K562 (cell line): ENCODE measurements at regions not wholly inside any gene's neighbourhood (a gene's known extent, or its start where the extent isn't known, plus 50 kb on each side); places are given as distances from the start of the nearest gene placed in this dataset.
"Not testable (repeated sequence)": the region's sequence is repeated elsewhere in the genome, so short reads cannot be mapped to it uniquely, and the experiment has no call there.

Experiments
- ATAC-seq: fragments of 200-7000 bp; cut with Tn5 transposase; 3 replicates; pipeline ENCODE4 v1.9.1; 2020; ENCODE audit warnings: moderate library complexity
- BruUV-seq: library from RNA; stranded (reverse); fragments of 400-500 nt; replicated peaks from 2 replicates; lab custom pipeline; 2021; lab: Mats Ljungman, UMichigan
- CTCF ChIA-PET: fragments of 300-600 bp; formaldehyde crosslinking; extraction: SDS; loops from one replicate; lab custom pipeline; 2021; ENCODE audit warnings: low intra/inter-chr PET ratio; lab: Yijun Ruan, JAX
- POLR2A ChIA-PET: fragments of 300-600, 350-650 bp; sonication (Branson Sonifier 250); formaldehyde crosslinking; extraction: SDS; loops from one replicate; lab custom pipeline; 2021; ENCODE audit warnings: antibody characterized with exemption, inconsistent platforms; lab: Yijun Ruan, JAX
- DNase-seq, 4 experiments: peaks; one replicate each; pipeline versions ENCODE4 v3.0.0 to v3.0.0-alpha.2; 2011 to 2018; ENCODE audit warnings: low spot score in 3 of 4, mixed read lengths in 3 of 4; ENCODE audit errors: extremely low read depth in 1 of 4
- FAIRE-seq: peaks from 2 replicates; lab custom pipeline; 2011; peaks lifted over from hg19 to GRCh38; lab: Jason Lieb, UNC
- H2AFZ ChIP-seq: 2 replicates; pipeline ENCODE4 v1.6.0; 2011; ENCODE audit warnings: low read depth, low read length, control low read depth, inconsistent platforms
- H3K27ac ChIP-seq: fragments of 200-600 bp; 3 replicates; pipeline ENCODE4 v1.8.0; 2011; ENCODE audit warnings: low read depth, mild to moderate bottlenecking, control low read depth, inconsistent platforms, low read length, moderate library complexity, mixed read lengths; ENCODE audit errors: extremely low read depth
- H3K27me3 ChIP-seq, 2 experiments: fragments of 300-600 bp in 1 of 2; 2 replicates in 1 of 2; 3 replicates in 1 of 2; pipeline versions ENCODE4 v1.6.0 to v1.8.0; 2011; ENCODE audit warnings: inconsistent platforms in 2 of 2, low read length in 2 of 2, mild to moderate bottlenecking in 1 of 2, mixed read lengths in 1 of 2, moderate library complexity in 1 of 2; ENCODE audit not compliant: control insufficient read depth in 2 of 2, insufficient read depth in 2 of 2
- H3K36me3 ChIP-seq: fragments of 300-600 bp; 3 replicates; pipeline ENCODE4 v1.8.0; 2011; ENCODE audit warnings: mild to moderate bottlenecking, low read length, inconsistent platforms; ENCODE audit not compliant: control insufficient read depth, insufficient read depth
- H3K4me1 ChIP-seq, 2 experiments: fragments of 200-600 bp in 1 of 2; replicated peaks in 1 of 2; 2 replicates in 1 of 2; 3 replicates in 1 of 2; pipeline versions ENCODE4 v1.5.1 to v1.8.0; 2011; ENCODE audit warnings: inconsistent platforms in 2 of 2, low read length in 2 of 2, mild to moderate bottlenecking in 1 of 2, mixed read lengths in 1 of 2, moderate library complexity in 1 of 2; ENCODE audit not compliant: control insufficient read depth in 2 of 2, insufficient read depth in 2 of 2
- H3K4me2 ChIP-seq: 2 replicates; pipeline ENCODE4 v1.6.1; 2011; ENCODE audit warnings: low read length, control low read depth, inconsistent platforms, mixed read lengths; ENCODE audit not compliant: insufficient read depth
- H3K4me3 ChIP-seq: fragments of 200-600 bp; sonication (generic), shearing (Covaris generic); 2 replicates; pipeline ENCODE4 v1.5.1; 2016; ENCODE audit warnings: control low read depth, inconsistent platforms
- H3K79me2 ChIP-seq: fragments of 200-600 bp; 3 replicates; pipeline ENCODE4 v1.8.0; 2011; ENCODE audit warnings: low read length, inconsistent platforms; ENCODE audit not compliant: control insufficient read depth, insufficient read depth
- H3K9ac ChIP-seq, 2 experiments: 2 replicates each; pipeline versions ENCODE4 v1.6.0 to v1.6.1; 2011; ENCODE audit warnings: low read depth in 2 of 2, low read length in 2 of 2, control low read depth in 1 of 2, inconsistent platforms in 1 of 2, mild to moderate bottlenecking in 1 of 2, mixed read lengths in 1 of 2; ENCODE audit not compliant: insufficient read depth in 1 of 2
- H3K9me1 ChIP-seq: one replicate; pipeline ENCODE4 v1.6.0; 2011; ENCODE audit warnings: inconsistent platforms, mild to moderate bottlenecking, low read length, moderate library complexity; ENCODE audit not compliant: control insufficient read depth, insufficient read depth
- H3K9me3 ChIP-seq: replicated peaks from 2 replicates; pipeline ENCODE4 v1.5.1; 2011; ENCODE audit warnings: low read depth, low read length, inconsistent platforms; ENCODE audit not compliant: control insufficient read depth, insufficient read depth
- H4K20me1 ChIP-seq: replicated peaks from 2 replicates; pipeline ENCODE4 v1.6.1; 2011; ENCODE audit warnings: low read length, inconsistent platforms, mixed read lengths; ENCODE audit not compliant: control insufficient read depth, insufficient read depth
- ATF1 ChIP-seq, 2 experiments: fragments of 450-650 bp in 1 of 2; IDR thresholded peaks; 2 replicates each; pipeline ENCODE4 v1.6.1; 2016; ENCODE audit warnings: missing compliant biosample characterization in 1 of 2, missing genetic modification characterization in 1 of 2
- HNRNPLL ChIP-seq: fragments of 200-400 bp; formaldehyde crosslinking; IDR thresholded peaks from 2 replicates; pipeline ENCODE4 v1.6.1; 2017; ENCODE audit warnings: low read length, low read depth, mild to moderate bottlenecking; ENCODE audit not compliant: poor library complexity, severe bottlenecking
- MTA1 ChIP-seq: fragments of 450-650 bp; IDR thresholded peaks from 2 replicates; pipeline ENCODE4 v1.6.1; 2017; ENCODE audit warnings: borderline replicate concordance
- PHB2 ChIP-seq: fragments of 450-650 bp; IDR thresholded peaks from 2 replicates; pipeline ENCODE4 v1.6.1; 2017; ENCODE audit warnings: low read depth
- ZKSCAN1 ChIP-seq: fragments of 150-350 bp; IDR thresholded peaks from 2 replicates; pipeline ENCODE4 v1.6.1; 2016; ENCODE audit warnings: low read depth, low read length
- WGBS: fragments of 100-300 bp; shearing (Covaris generic); methylation state at CpG from one replicate; pipeline ENCODE4 v1.1.6; 2016; ENCODE audit warnings: low coverage, mixed read lengths; ENCODE audit not compliant: insufficient coverage; ENCODE audit errors: missing lambda C conversion rate; 5-methylcytosine and 5-hydroxymethylcytosine counted together
- in situ Hi-C: fragments of 300-500 bp; cut with MboI; formaldehyde crosslinking; loops from 4 replicates; pipeline ENCODE4 v1.15.0; 2018; ENCODE audit warnings: inconsistent platforms, mixed read lengths
- intact Hi-C: fragments of 100-400 bp; cut with micrococcal nuclease; formaldehyde crosslinking; loops from 2 replicates; pipeline ENCODE4 v1.14.2; 2022
- TF ChIP-seq, protein P1 (sequence below), 2 experiments: fragments of 450-650 bp; IDR thresholded peaks; 2 replicates each; pipeline ENCODE4 v1.6.1; 2016

DNA sequence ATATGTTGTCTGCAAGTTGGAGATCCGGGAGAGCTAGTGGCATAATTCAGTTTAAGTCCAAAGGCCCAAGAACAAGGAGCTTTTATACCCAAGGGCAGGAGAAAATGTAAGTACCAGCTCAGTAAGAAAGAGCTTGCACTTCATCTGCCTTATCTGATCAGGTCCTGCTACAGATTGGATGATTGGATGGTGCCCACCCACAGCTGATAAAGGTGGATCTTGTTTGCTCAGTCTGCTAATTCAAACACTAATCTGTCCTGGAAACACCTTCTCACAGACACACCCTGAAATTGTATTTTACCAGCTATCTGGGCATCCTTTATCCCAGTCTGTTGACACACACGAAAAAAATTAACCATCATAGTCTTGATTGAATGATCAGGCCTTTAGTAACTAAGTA lies 230.7 kb upstream of the SLC16A7 start:
- no peak for FAIRE-seq
- H3K4me2 ChIP-seq = no peak overlapping the region

DNA sequence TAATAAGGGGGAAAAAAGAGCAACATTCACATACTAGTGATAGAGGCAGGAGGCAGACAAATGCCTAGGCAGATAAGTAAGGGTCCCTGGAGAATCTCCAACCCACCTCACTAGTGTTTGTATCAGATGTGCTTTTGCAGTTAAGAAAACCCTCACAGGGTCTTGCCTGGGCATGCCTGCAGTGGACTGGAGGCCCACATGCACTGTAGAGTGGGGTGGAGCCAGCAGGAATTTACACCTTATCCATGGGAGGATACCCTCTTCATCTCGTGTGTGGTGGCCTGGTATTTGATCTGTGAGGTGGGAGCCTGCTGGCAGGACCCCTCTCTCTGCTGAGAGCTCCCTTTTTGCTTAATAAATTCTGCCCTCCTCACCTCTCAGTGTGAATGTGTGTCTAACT lies 238.0 kb upstream of the SLC16A7 start:
- H3K9me1 ChIP-seq = no peaks in the 10 kb centered on the region
- no peak overlapping the region for H3K4me2 ChIP-seq
- H4K20me1 ChIP-seq = no peaks in the 10 kb centered on the region
- whole genome bisulfite sequencing = 0% methylated on average over 1 of the region's 1 CpG
- intact Hi-C loops = no loop called here
- ChIA-PET CTCF (no interaction called here), POLR2A (no interaction called here)
- no peaks in the 10 kb centered on the region for H3K27me3 ChIP-seq
- no peak overlapping the region for H3K4me3 ChIP-seq
- in situ Hi-C loops = no loop called here
- no peak for TF ChIP-seq ATF1 (CRISPR knock-in tag; IDR thresholded peaks at IDR 0.05)
- no peak for TF ChIP-seq ATF1 (tag; IDR thresholded peaks at IDR 0.05)
- TF ChIP-seq ZKSCAN1 = no peak
- no peak for TF ChIP-seq HNRNPLL
- no peaks in the 10 kb centered on the region for H3K36me3 ChIP-seq
- no peak overlapping the region for H3K9ac ChIP-seq
- ATAC-seq = no peak
- no peaks in the 10 kb centered on the region for H3K4me1 ChIP-seq
- no peaks in the 10 kb centered on the region for H3K9me3 ChIP-seq
- H3K79me2 ChIP-seq = no peaks in the 10 kb centered on the region
- no peak overlapping the region for H2AFZ ChIP-seq
- H3K27ac ChIP-seq = no peak overlapping the region
- DNase-seq = no peak
- FAIRE-seq = no peak
- no TSS peak for BruUV-seq

More for the DNA sequence above, 230.7 kb upstream of the SLC16A7 start:
- Histone ChIP-seq H3K27me3 (no peaks in the 10 kb centered on the region), H3K27ac (no peak overlapping the region), H3K9me1 (no peaks in the 10 kb centered on the region), H3K4me3 (no peak overlapping the region), H2AFZ (no peak overlapping the region), H4K20me1 (no peaks in the 10 kb centered on the region), H3K36me3 (no peaks in the 10 kb centered on the region), H3K79me2 (no peaks in the 10 kb centered on the region), H3K9ac (no peak overlapping the region), H3K4me1 (no peaks in the 10 kb centered on the region), H3K9me3 (no peaks in the 10 kb centered on the region)
- ChIA-PET CTCF (no interaction called here), POLR2A (no interaction called here)
- no peak for DNase-seq
- WGBS = 0% methylated on average over 2 of the region's 2 CpGs
- ATAC-seq = no peak
- intact Hi-C loops = no loop called here
- in situ Hi-C loops = no loop called here
- TF ChIP-seq, protein P1, sequence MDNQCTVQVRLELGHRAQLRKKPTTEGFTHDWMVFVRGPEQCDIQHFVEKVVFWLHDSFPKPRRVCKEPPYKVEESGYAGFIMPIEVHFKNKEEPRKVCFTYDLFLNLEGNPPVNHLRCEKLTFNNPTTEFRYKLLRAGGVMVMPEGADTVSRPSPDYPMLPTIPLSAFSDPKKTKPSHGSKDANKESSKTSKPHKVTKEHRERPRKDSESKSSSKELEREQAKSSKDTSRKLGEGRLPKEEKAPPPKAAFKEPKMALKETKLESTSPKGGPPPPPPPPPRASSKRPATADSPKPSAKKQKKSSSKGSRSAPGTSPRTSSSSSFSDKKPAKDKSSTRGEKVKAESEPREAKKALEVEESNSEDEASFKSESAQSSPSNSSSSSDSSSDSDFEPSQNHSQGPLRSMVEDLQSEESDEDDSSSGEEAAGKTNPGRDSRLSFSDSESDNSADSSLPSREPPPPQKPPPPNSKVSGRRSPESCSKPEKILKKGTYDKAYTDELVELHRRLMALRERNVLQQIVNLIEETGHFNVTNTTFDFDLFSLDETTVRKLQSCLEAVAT (IDR thresholded peaks at IDR 0.05) = no peak
- TF ChIP-seq PHB2 (no peak), MTA1 (no peak)
- no TSS peak for BruUV-seq

DNA sequence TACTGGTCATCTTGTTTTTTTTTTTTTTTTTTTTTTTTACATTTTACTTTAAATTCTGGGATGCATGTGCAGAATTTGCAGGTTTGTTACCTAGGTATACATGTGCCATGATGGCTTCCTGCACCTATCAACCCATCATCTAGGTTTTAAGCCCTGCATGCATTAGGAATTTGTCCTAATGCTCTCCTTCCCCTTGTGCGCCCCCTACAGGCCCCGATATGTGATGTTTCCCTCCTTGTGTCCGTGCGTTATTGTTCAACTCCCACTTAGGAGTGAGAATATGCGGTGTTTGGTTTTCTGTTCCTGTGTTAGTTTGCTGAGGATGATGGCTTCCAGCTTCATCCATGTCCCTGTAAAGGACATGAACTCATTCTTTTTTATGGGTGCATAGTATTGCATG lies 249.6 kb upstream of the SLC16A7 start:
- H3K9me3 ChIP-seq, ATAC-seq, H3K4me2 ChIP-seq, H3K27me3 ChIP-seq, H3K4me3 ChIP-seq, H3K9me1 ChIP-seq, in situ Hi-C loops, H3K79me2 ChIP-seq, H3K27ac ChIP-seq, CTCF ChIA-PET, H4K20me1 ChIP-seq, H3K9ac ChIP-seq, H3K36me3 ChIP-seq, H3K4me1 ChIP-seq, intact Hi-C loops, POLR2A ChIA-PET, H2AFZ ChIP-seq, FAIRE-seq, BruUV-seq: not testable (repeated sequence)
- DNase-seq = peak in 1 of 4 experiments; percentile 9
- 5% methylated on average over 5 of the region's 5 CpGs for WGBS
